Fibroblast of skin of left biceps (primary cell): ENCODE measurements at regions not wholly inside any gene's neighbourhood (a gene's known extent, or its start where the extent isn't known, plus 50 kb on each side); places are given as distances from the start of the nearest gene placed in this dataset.

Source experiments
- DNase-seq, 2 experiments: peaks; one replicate each; pipeline ENCODE4 v3.0.0-alpha.2; 2013; ENCODE audit warnings: low read depth in 2 of 2

DNA sequence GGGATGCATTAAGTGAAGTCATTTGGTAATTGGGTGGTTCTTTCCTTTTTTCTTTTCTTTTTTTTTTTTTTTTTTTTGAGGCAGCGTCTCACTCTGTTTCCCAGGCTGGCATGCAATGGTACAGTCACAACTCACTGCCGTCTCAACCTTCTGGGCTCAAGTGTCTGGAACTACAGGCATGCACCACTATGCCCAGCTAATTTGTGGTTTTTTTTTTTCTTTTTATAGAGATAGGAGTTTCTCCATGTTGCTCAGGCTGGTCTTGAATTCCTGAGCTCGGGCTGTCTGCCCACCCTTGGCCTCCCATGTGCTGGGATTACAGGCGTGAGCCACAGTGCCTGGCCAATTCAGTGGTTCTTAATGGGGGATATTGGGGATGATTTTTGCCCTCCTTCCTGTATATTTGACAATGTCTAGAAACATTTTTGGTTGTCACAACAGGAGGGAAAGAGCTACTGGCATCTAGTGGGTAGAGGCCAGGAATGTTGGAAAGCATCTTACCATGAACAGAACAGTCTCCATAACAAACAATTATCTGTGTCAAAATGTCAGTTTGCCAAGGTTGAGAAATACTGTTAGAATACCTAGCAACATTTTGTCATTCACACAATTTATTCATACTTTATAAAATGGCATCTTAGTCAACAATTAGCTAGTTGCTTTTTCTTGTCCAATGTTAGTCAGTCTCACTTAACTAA is 79.4 kb upstream of the CNTN3 start:
- DNase-seq, result no peak

DNA sequence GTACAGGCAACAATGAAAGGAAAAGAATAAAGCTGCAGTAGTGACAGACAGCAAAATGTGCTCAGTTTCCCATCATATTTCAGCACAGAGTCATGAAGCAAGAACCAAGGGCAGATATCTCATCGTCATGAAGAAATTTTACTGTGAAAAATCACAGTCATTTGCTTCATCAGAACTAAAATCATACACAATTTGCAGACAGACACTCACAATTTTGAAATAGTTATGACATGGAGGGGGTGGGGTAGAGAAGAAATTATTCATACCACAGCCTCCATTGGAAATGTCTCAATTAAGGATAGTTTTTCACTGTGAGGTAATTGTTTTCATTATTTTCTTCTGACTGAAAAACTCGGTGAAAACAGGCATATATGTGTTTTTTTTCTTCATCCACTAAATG is 78.8 kb upstream of the CNTN3 start:
- no peak for DNase-seq

DNA sequence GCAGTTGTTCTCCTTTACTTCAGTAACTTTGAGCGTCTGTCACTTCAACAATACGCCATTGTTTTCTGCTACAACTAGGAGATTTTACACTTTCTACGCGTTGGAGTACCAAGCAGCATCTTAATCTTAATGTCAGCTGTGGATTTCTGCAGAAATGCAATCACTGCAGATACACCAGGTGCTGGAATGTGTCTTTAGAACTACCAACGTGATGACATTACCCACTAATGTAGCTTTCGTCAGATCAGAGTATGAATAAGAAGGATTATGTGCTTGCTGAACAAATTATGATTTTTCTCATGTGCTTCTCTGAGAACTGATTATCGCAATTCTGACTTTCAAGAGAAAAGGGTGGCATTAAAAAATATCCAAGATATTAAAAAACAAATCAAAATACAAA is 77.5 kb upstream of the CNTN3 start:
- no peak for DNase-seq

DNA sequence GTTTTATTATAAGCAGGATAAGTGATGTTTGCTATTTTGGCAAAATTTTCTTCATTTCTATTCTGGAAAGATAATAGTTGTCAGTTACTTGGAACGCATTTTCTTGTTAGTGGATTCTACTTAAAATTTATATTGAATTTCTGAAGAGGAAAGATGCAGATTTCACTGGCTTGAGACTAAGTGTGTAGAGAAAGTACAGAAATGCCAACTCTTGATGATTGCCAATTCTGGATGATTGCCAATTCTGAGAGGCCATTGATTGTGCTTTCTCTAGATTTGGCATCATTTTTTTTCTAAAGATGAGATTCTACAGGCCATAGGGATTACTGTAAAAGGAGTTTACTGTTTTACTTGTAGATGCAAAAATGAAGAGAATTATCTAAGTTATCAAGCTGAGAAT is 58.9 kb upstream of the CNTN3 start:
- no peak for DNase-seq

DNA sequence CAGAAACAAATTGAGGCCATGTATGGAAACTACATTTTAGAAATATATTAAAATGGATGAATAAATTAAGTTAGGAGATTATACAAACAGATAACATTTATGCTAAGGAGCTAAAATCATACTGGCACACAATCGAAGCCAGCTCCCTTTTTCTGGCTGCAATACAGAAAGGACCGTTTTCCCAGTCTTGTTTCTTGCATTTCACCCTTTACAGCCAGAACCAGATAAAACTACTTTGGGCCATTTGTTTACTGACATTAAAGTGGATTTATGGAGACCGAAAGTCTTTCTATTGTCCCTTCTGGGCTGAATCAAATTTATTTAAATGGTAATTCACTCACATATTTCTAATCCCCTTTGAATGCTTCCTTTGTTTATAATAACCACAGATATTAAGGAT is 50.1 kb upstream of the CNTN3 start:
- no peak for DNase-seq
